Lung (tissue), 11 donors: ENCODE measurements at regions not wholly inside any gene's neighbourhood (a gene's known extent, or its start where the extent isn't known, plus 50 kb on each side); places are given as distances from the start of the nearest gene placed in this dataset.

Source experiments
- ATAC-seq: fragments of 200-7000 bp; cut with Tn5 transposase; one replicate; pipeline ENCODE4 v1.9.1; 2020; ENCODE audit warnings: moderate number of reproducible peaks; ENCODE audit not compliant: insufficient read depth, low FRiP score
- DNase-seq, 3 donors: peaks; one replicate each; pipeline ENCODE4 v3.0.0-alpha.2; 2013 to 2017
- H3K27ac ChIP-seq, 2 donors: one replicate each; pipeline ENCODE4 v1.5.1; 2013; ENCODE audit warnings: mild to moderate bottlenecking in 2 of 2, moderate library complexity in 2 of 2, control low read depth in 1 of 2, inconsistent platforms in 1 of 2, low read depth in 1 of 2, low read length in 1 of 2
- H3K27me3 ChIP-seq, 3 donors: one replicate each; pipeline ENCODE4 v1.5.1; 2013; ENCODE audit warnings: low read length in 2 of 3; ENCODE audit not compliant: control insufficient read depth in 3 of 3, insufficient read depth in 3 of 3
- H3K36me3 ChIP-seq, 4 donors: one replicate each; pipeline ENCODE4 v1.5.1; 2013; ENCODE audit warnings: low read length in 4 of 4, mild to moderate bottlenecking in 1 of 4, moderate library complexity in 1 of 4; ENCODE audit not compliant: control insufficient read depth in 4 of 4, insufficient read depth in 4 of 4
- H3K4me1 ChIP-seq, 5 donors: one replicate each; pipeline ENCODE4 v1.5.1; 2013; ENCODE audit warnings: low read length in 5 of 5, mild to moderate bottlenecking in 2 of 5, moderate library complexity in 1 of 5; ENCODE audit not compliant: control insufficient read depth in 5 of 5, insufficient read depth in 5 of 5
- H3K4me3 ChIP-seq: one replicate; pipeline ENCODE4 v1.5.1; 2013; ENCODE audit warnings: mild to moderate bottlenecking, control low read depth, moderate library complexity
- H3K9ac ChIP-seq, 2 donors: one replicate each; pipeline ENCODE4 v1.5.1; 2013; ENCODE audit warnings: low read length in 2 of 2, control low read depth in 1 of 2; ENCODE audit not compliant: insufficient read depth in 1 of 2
- H3K9me3 ChIP-seq, 4 donors: one replicate each; pipeline ENCODE4 v1.5.1; 2013; ENCODE audit warnings: low read length in 3 of 4, mild to moderate bottlenecking in 1 of 4, moderate library complexity in 1 of 4; ENCODE audit not compliant: control insufficient read depth in 4 of 4, insufficient read depth in 3 of 4
- CTCF ChIP-seq: IDR thresholded peaks from 2 replicates; pipeline ENCODE4 v1.5.1; 2012; ENCODE audit warnings: mild to moderate bottlenecking; ENCODE audit errors: control extremely low read depth, extremely low read depth
- WGBS, 2 donors: extraction: QIAGEN DNeasy Blood & Tissue Kit; methylation state at CpG; one replicate each; pipeline ENCODE4 v1.1.7; 2013; 5-methylcytosine and 5-hydroxymethylcytosine counted together
- donor health status: control.
- donor health status: control.
- donor health status: Bipolar disorder and iron deficiency.
- donor health status: healthy.
- donor health status: DM: yes; HTN: yes; CAD: no.

DNA sequence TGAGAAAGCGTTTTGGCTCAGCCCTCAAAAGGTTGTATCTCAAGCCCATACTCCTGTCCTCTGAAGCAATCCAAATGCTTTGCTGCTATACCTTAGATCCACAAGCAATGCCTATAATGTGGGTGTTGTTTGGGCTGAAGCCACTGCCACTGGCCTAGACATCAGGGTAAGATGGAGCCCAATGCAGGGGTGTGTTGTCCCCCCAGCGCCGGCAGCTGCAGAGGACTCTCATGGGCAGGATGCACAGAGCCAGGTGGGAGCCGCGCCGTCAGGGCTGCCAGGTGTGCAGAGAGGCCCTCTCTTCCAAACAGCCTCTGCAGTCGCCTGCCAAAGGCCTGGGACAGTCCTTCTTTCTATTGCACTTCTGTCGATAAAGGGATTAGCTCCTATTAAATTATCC is 205.2 kb upstream of the SHH start:
- no peak overlapping the region for H3K9ac ChIP-seq
- peaks cover 0 to 9% (median 0%) of the 10 kb centered on the region in 4 donors for H3K9me3 ChIP-seq
- DNase-seq (no peak), ATAC-seq (no peak)
- H3K4me3 ChIP-seq = no peak overlapping the region
- TF ChIP-seq CTCF = no peak
- WGBS, 2 donors = 83 to 89% methylated on average over 8 of the region's 8 CpGs
- no peaks in the 10 kb centered on the region for H3K36me3 ChIP-seq
- H3K4me1 ChIP-seq = no peaks in the 10 kb centered on the region
- H3K27ac ChIP-seq = no peak overlapping the region
- no peaks in the 10 kb centered on the region for H3K27me3 ChIP-seq

- Histone ChIP-seq H3K36me3 (no peaks in the 10 kb centered on the region), H3K27me3 (no peaks in the 10 kb centered on the region), H3K9me3 (peaks cover 0 to 9% (median 0%) of the 10 kb centered on the region in 4 donors), H3K4me1 (no peaks in the 10 kb centered on the region), H3K4me3 (no peak overlapping the region), H3K9ac (no peak overlapping the region), H3K27ac (no peak overlapping the region)
- ATAC-seq (no peak), DNase-seq (no peak)
- 92 to 94% methylated on average over 17 of the region's 17 CpGs for WGBS, 2 donors
- no peak for TF ChIP-seq CTCF
Observed at GRCh38 chr7:156015237-156016020, 203.2 kb upstream of the SHH start.

GRCh38 chr7:156014808-156015207 is 202.5 kb upstream of the SHH start:
- DNase-seq = no peak
- no peak for ATAC-seq
- H3K36me3 ChIP-seq = no peaks in the 10 kb centered on the region
- no peaks in the 10 kb centered on the region for H3K4me1 ChIP-seq
- H3K27ac ChIP-seq = no peak overlapping the region
- TF ChIP-seq CTCF = no peak
- H3K27me3 ChIP-seq = no peaks in the 10 kb centered on the region
- H3K9me3 ChIP-seq = peaks cover 0 to 9% (median 2%) of the 10 kb centered on the region in 4 donors
- 83 to 95% methylated on average over 2 of the region's 2 CpGs for WGBS, 2 donors
- H3K4me3 ChIP-seq = no peak overlapping the region
- no peak overlapping the region for H3K9ac ChIP-seq

DNA sequence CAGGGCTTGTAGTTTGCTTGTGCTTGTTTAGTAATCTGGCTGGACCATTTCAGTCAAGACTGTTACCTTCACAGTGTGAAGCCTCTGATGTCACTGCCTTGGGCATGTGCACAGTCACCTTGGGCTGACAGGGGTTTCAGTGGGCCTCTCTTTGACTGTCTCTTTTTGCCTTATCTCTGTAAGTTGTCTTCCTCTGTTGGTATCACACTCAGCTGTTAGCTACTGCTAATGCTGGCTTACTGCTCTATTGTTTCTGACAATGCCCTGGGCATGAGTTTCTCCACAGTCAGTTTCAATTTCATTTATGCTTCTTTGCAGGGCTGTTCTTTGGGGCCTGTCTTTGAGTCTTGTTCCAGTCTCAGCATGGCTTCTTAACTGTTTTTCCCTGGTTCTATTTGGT is 201.9 kb upstream of the SHH start:
- Histone ChIP-seq H3K36me3 (no peaks in the 10 kb centered on the region), H3K4me1 (no peaks in the 10 kb centered on the region), H3K27me3 (no peaks in the 10 kb centered on the region), H3K9me3 (peaks cover 0 to 6% (median 2%) of the 10 kb centered on the region in 4 donors), H3K27ac (no peak overlapping the region), H3K4me3 (no peak overlapping the region), H3K9ac (no peak overlapping the region)
- DNase-seq (no peak), ATAC-seq (no peak)
- TF ChIP-seq CTCF = no peak
